HUES64 (cell line): ENCODE measurements at regions not wholly inside any gene's neighbourhood (a gene's known extent, or its start where the extent isn't known, plus 50 kb on each side); places are given as distances from the start of the nearest gene placed in this dataset.

ENCODE experiments used
- H3K27ac ChIP-seq: 2 replicates; pipeline ENCODE4 v1.7.0; 2013; ENCODE audit warnings: low read depth, low read length, inconsistent platforms
- H3K27me3 ChIP-seq: 2 replicates; pipeline ENCODE4 v1.6.1; 2013; ENCODE audit warnings: mild to moderate bottlenecking, low read length; ENCODE audit not compliant: insufficient read depth
- H3K36me3 ChIP-seq: 2 replicates; pipeline ENCODE4 v1.6.1; 2013; ENCODE audit warnings: mild to moderate bottlenecking, low read length; ENCODE audit not compliant: insufficient read depth
- H3K4me1 ChIP-seq: 2 replicates; pipeline ENCODE4 v1.6.1; 2013; ENCODE audit warnings: mild to moderate bottlenecking, low read length, moderate library complexity; ENCODE audit not compliant: insufficient read depth
- H3K4me3 ChIP-seq: 2 replicates; pipeline ENCODE4 v1.5.1; 2013; ENCODE audit warnings: mild to moderate bottlenecking, low read length, moderate library complexity
- H3K9ac ChIP-seq: 2 replicates; pipeline ENCODE4 v1.6.1; 2013; ENCODE audit warnings: mild to moderate bottlenecking, low read depth, low read length
- H3K9me3 ChIP-seq: 2 replicates; pipeline ENCODE4 v1.6.1; 2013; ENCODE audit warnings: low read depth, low read length; ENCODE audit not compliant: insufficient read depth
- WGBS: fragments of 150-250, 120-280 bp; methylation state at CpG from one replicate; pipeline ENCODE4 v1.1.7; 2013; ENCODE audit warnings: missing lambda C conversion rate; 5-methylcytosine and 5-hydroxymethylcytosine counted together

DNA sequence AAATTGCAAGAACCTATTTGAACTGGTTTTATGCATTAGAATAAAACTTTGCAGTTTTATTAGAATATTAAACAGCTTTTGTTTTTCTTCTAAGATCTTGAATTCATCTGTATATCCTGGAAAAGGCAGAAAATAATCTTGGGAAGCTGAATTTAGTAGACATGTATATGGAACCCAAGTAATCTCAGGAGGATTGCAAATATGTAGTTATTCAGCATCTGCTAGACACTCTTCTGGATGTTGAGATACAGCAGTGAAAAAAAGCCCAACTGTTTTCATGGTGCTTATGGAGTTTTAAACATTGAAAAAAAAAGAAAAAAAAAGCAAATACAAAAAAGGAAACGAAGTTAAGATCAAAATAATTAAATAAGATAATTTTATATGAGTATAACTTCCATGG lies 922.2 kb upstream of the SEMA6A start:
- Histone ChIP-seq H3K9ac (no peak overlapping the region), H3K9me3 (no peaks in the 10 kb centered on the region), H3K27me3 (no peaks in the 10 kb centered on the region), H3K4me1 (no peaks in the 10 kb centered on the region), H3K27ac (no peak overlapping the region), H3K36me3 (no peaks in the 10 kb centered on the region), H3K4me3 (no peak overlapping the region)
- no CpG with 5 or more reads among the region's 1 CpG for WGBS

DNA sequence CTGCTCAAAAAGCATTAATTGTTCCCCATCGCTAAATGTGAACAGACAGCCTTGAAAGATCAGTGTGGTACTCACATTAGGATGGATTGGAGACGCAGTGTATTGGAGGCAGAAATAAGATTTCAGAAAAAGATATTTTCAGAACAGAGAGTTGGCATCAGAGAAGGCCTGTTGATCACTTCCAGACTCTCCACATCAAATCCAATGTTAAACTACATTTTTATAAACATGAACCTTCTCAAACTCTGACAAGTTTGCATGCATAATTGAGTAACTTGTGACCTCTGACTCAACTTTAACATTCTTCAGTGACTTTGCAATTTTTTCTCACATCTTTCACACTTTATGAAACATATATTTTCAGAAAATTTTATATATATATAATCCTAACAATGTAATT lies 919.6 kb upstream of the SEMA6A start:
- H3K4me3 ChIP-seq: no peak overlapping the region
- H3K9me3 ChIP-seq: no peaks in the 10 kb centered on the region
- H3K27ac ChIP-seq: no peak overlapping the region
- WGBS: 97% methylated on average over 2 of the region's 2 CpGs
- H3K36me3 ChIP-seq: no peaks in the 10 kb centered on the region
- H3K27me3 ChIP-seq: no peaks in the 10 kb centered on the region
- no peak overlapping the region for H3K9ac ChIP-seq
- H3K4me1 ChIP-seq: no peaks in the 10 kb centered on the region

DNA sequence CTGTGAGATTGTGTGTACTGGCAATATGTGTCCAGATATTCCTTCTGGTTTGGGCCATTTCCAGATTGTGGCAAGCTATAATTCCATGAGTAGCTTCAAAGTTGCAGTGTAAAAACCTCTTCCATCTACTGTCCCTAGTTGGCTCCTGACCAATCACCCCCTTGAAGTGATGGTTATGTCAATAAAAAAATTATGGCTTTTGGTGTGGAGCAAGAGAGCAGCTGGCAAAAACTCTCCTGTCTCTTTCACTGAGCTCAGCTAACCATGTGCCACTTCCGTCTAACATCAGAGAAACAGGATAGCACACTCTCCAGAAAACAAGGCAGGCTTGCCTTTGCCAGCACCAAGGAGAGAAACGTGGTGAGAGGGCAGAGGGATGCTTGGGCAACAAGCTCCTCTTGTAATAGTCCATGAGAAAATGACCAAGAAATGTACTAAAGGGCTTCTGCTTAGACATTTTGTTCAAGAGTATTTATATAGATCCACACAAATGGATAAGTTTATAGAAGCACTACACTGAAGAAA lies 914.4 kb upstream of the SEMA6A start:
- Histone ChIP-seq H3K27ac (no peak overlapping the region), H3K4me1 (no peaks in the 10 kb centered on the region), H3K9me3 (no peaks in the 10 kb centered on the region), H3K36me3 (no peaks in the 10 kb centered on the region), H3K9ac (no peak overlapping the region), H3K27me3 (no peaks in the 10 kb centered on the region), H3K4me3 (no peak overlapping the region)
- WGBS: 78% methylated on average over 2 of the region's 2 CpGs

- Histone ChIP-seq H3K4me1 (no peaks in the 10 kb centered on the region), H3K27ac (no peak overlapping the region), H3K4me3 (no peak overlapping the region), H3K36me3 (no peaks in the 10 kb centered on the region), H3K9ac (no peak overlapping the region), H3K27me3 (no peaks in the 10 kb centered on the region), H3K9me3 (no peaks in the 10 kb centered on the region)
- 93% methylated on average over 4 of the region's 4 CpGs for WGBS
These were observed 912.9 kb upstream of the SEMA6A start for GRCh38 chr5:117487556-117487955.

DNA sequence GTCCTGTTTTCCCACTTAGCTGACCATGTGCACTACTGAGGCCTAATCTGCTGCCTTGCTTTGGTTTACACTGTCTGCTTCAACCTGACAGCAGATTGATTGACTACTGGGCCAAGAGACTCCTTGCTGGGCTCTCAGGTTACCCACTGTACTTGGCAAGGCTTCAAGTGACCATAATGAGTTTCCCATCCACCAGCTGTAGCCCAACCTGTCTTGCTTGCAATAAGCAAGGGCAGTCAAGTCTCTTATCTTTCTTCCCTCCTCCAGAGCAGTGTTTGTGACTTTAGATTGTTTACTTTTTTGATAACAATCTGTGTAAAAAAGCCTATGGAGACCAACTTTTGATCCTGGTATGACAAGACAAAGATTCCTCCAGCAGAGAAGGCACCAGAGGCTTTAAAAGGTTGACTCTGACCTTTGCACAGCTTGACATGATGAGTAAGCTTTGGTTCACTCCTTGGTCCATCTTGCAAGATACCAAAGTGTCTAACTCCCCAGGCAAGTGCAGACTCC lies 912.3 kb upstream of the SEMA6A start:
- Histone ChIP-seq H3K4me3 (no peak overlapping the region), H3K27me3 (no peaks in the 10 kb centered on the region), H3K27ac (no peak overlapping the region), H3K9me3 (no peaks in the 10 kb centered on the region), H3K36me3 (no peaks in the 10 kb centered on the region), H3K4me1 (no peaks in the 10 kb centered on the region), H3K9ac (no peak overlapping the region)

- no peaks in the 10 kb centered on the region for H3K9me3 ChIP-seq
- no peak overlapping the region for H3K9ac ChIP-seq
- H3K27ac ChIP-seq: no peak overlapping the region
- H3K36me3 ChIP-seq: no peaks in the 10 kb centered on the region
- H3K4me1 ChIP-seq: no peaks in the 10 kb centered on the region
- no peaks in the 10 kb centered on the region for H3K27me3 ChIP-seq
- no peak overlapping the region for H3K4me3 ChIP-seq
These were observed 911.6 kb upstream of the SEMA6A start for GRCh38 chr5:117486261-117486660.

- H3K4me1 ChIP-seq: no peaks in the 10 kb centered on the region
- no peaks in the 10 kb centered on the region for H3K9me3 ChIP-seq
- H3K36me3 ChIP-seq: no peaks in the 10 kb centered on the region
- no peaks in the 10 kb centered on the region for H3K27me3 ChIP-seq
- no peak overlapping the region for H3K9ac ChIP-seq
- no CpG with 5 or more reads among the region's 2 CpGs for WGBS
- H3K27ac ChIP-seq: no peak overlapping the region
- no peak overlapping the region for H3K4me3 ChIP-seq
These were observed 901.3 kb upstream of the SEMA6A start for GRCh38 chr5:117475919-117476318.

DNA sequence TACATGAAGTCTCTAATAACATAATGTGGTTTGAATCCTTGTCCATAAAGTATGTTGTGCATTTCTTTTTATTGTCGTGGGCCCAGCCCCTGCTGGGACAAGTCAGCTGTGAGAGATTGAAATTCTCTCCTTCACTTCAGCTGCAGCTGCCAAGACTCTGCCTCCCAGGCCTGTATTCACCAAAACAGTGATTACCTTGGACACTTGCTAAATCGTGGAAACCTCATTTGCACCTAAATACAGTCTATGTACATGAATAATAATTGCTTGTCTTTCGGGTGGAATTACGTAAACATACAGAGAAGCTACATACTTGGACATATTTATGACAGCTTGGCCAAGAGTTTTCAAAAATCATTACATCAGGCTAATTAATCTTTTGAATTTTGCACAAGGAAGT lies 898.5 kb upstream of the SEMA6A start:
- no peak overlapping the region for H3K4me3 ChIP-seq
- no peaks in the 10 kb centered on the region for H3K9me3 ChIP-seq
- no peak overlapping the region for H3K9ac ChIP-seq
- no peaks in the 10 kb centered on the region for H3K36me3 ChIP-seq
- H3K27me3 ChIP-seq: no peaks in the 10 kb centered on the region
- 81% methylated on average over 4 of the region's 4 CpGs for WGBS
- H3K27ac ChIP-seq: no peak overlapping the region
- H3K4me1 ChIP-seq: no peaks in the 10 kb centered on the region

- 100% methylated on average over 3 of the region's 3 CpGs for WGBS
- Histone ChIP-seq H3K4me1 (no peaks in the 10 kb centered on the region), H3K4me3 (no peak overlapping the region), H3K36me3 (no peaks in the 10 kb centered on the region), H3K27me3 (no peaks in the 10 kb centered on the region), H3K9me3 (no peaks in the 10 kb centered on the region), H3K9ac (no peak overlapping the region), H3K27ac (no peak overlapping the region)
These were observed 889.4 kb upstream of the SEMA6A start for GRCh38 chr5:117463881-117464570.

DNA sequence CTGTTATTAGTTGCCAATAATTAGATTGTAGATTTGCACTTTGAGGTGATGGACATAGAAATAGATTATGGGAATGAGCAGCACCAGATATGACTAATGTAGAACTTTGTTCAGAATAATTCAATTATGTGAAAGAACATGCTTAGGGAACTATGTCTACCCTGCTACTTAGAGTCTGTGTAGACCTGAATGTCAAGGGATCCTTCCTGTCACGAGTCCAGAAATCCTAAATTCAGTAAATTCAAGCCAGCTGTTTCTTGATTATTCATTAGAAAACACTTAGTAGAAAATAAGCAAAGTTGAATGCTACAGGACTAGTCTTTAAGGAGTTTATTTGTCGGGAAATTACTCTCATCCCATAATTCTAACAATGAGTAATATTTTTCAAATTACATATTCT lies 887.3 kb upstream of the SEMA6A start:
- Histone ChIP-seq H3K9me3 (no peaks in the 10 kb centered on the region), H3K27ac (no peak overlapping the region), H3K36me3 (no peaks in the 10 kb centered on the region), H3K27me3 (no peaks in the 10 kb centered on the region), H3K4me1 (no peaks in the 10 kb centered on the region), H3K9ac (no peak overlapping the region), H3K4me3 (no peak overlapping the region)
- 50% methylated on average over 1 of the region's 2 CpGs for WGBS

- no peaks in the 10 kb centered on the region for H3K4me1 ChIP-seq
- H3K9me3 ChIP-seq: no peaks in the 10 kb centered on the region
- no peaks in the 10 kb centered on the region for H3K36me3 ChIP-seq
- H3K27me3 ChIP-seq: no peaks in the 10 kb centered on the region
- H3K9ac ChIP-seq: no peak overlapping the region
- 88% methylated on average over 1 of the region's 1 CpG for WGBS
- H3K4me3 ChIP-seq: no peak overlapping the region
- H3K27ac ChIP-seq: no peak overlapping the region
These were observed 886.8 kb upstream of the SEMA6A start for GRCh38 chr5:117461403-117461802.

DNA sequence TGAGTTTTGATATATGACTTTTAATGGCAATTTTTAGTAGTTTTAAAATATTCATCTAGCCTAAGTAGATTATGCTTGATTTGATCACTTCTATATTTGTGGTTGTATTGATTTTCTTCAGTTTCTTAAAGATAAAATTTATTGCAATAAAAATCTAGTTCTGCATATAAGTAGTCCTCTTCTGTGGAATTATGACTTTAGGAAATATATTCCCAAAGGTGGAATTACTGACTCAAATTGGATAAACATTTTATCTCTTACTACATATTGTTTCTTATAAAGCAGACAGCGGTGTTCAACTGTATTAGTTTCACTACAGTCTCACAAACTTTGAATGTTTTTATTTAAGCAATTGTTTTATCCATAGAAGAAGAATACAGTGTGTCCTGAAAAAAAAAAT lies 883.0 kb upstream of the SEMA6A start:
- Histone ChIP-seq H3K9me3 (no peaks in the 10 kb centered on the region; the same call in 1 of the 2 replicates), H3K4me3 (no peak overlapping the region), H3K27ac (no peak overlapping the region), H3K9ac (no peak overlapping the region), H3K36me3 (no peaks in the 10 kb centered on the region), H3K27me3 (no peaks in the 10 kb centered on the region), H3K4me1 (no peaks in the 10 kb centered on the region)
- WGBS: no CpG with 5 or more reads among the region's 1 CpG
